H1 (cell line): ENCODE measurements at regions not wholly inside any gene's neighbourhood (a gene's known extent, or its start where the extent isn't known, plus 50 kb on each side); places are given as distances from the start of the nearest gene placed in this dataset.

Experiments used
- CHD1 ChIP-seq: IDR thresholded peaks from 2 replicates; pipeline ENCODE4 v1.6.1; 2012; ENCODE audit warnings: low read depth, low read length, improper control_type of control experiment
- EGR1 ChIP-seq: IDR thresholded peaks from 2 replicates; pipeline ENCODE4 v1.6.1; 2011; ENCODE audit warnings: low read depth, low read length, borderline replicate concordance
- HDAC6 ChIP-seq: IDR thresholded peaks from one replicate; pipeline ENCODE4 v1.7.1; 2012; ENCODE audit warnings: low read depth, mild to moderate bottlenecking, inconsistent platforms, low read length, moderate library complexity
- NANOG ChIP-seq: IDR thresholded peaks from 2 replicates; pipeline ENCODE4 v1.6.1; 2011; ENCODE audit warnings: low read length, low read depth, mild to moderate bottlenecking, inconsistent platforms; ENCODE audit not compliant: insufficient read depth, poor library complexity, severe bottlenecking
- SRF ChIP-seq: IDR thresholded peaks from 2 replicates; pipeline ENCODE4 v1.6.1; 2011; ENCODE audit warnings: mild to moderate bottlenecking, low read depth, low read length, moderate library complexity
- TF ChIP-seq, protein P1 (sequence below): fragments of 300-600 bp; sonication (generic); IDR thresholded peaks from 2 replicates; pipeline ENCODE4 v1.7.1; 2012; ENCODE audit warnings: low read length, moderate library complexity, mild to moderate bottlenecking, inconsistent platforms; ENCODE audit not compliant: insufficient replicate concordance

DNA sequence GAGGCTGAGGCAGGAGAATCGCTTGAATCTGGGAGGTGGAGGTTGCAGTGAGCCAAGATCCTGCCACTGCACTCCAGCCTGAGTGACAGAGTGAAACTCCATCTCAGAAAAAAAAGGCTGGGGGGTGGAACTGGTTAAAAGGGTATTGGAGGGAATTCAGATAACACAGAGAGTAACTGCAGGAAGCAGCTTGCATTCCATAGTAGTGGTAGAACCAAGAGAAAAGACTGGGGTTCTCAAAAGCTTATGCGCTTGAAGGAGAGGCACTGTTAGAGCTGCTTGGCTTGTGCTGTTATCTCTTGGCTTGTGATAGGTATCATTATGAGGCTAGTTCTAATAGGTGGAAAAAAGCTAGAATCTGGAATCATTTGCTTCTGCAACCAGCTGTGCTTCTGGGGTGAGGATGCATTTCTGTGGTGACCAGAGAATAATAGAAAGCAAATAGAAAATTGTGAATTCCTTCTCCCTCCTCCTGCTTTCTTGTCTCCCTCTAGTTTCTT is 91.2 kb upstream of the ELOVL6 start (continued):
- TF ChIP-seq, protein P1, sequence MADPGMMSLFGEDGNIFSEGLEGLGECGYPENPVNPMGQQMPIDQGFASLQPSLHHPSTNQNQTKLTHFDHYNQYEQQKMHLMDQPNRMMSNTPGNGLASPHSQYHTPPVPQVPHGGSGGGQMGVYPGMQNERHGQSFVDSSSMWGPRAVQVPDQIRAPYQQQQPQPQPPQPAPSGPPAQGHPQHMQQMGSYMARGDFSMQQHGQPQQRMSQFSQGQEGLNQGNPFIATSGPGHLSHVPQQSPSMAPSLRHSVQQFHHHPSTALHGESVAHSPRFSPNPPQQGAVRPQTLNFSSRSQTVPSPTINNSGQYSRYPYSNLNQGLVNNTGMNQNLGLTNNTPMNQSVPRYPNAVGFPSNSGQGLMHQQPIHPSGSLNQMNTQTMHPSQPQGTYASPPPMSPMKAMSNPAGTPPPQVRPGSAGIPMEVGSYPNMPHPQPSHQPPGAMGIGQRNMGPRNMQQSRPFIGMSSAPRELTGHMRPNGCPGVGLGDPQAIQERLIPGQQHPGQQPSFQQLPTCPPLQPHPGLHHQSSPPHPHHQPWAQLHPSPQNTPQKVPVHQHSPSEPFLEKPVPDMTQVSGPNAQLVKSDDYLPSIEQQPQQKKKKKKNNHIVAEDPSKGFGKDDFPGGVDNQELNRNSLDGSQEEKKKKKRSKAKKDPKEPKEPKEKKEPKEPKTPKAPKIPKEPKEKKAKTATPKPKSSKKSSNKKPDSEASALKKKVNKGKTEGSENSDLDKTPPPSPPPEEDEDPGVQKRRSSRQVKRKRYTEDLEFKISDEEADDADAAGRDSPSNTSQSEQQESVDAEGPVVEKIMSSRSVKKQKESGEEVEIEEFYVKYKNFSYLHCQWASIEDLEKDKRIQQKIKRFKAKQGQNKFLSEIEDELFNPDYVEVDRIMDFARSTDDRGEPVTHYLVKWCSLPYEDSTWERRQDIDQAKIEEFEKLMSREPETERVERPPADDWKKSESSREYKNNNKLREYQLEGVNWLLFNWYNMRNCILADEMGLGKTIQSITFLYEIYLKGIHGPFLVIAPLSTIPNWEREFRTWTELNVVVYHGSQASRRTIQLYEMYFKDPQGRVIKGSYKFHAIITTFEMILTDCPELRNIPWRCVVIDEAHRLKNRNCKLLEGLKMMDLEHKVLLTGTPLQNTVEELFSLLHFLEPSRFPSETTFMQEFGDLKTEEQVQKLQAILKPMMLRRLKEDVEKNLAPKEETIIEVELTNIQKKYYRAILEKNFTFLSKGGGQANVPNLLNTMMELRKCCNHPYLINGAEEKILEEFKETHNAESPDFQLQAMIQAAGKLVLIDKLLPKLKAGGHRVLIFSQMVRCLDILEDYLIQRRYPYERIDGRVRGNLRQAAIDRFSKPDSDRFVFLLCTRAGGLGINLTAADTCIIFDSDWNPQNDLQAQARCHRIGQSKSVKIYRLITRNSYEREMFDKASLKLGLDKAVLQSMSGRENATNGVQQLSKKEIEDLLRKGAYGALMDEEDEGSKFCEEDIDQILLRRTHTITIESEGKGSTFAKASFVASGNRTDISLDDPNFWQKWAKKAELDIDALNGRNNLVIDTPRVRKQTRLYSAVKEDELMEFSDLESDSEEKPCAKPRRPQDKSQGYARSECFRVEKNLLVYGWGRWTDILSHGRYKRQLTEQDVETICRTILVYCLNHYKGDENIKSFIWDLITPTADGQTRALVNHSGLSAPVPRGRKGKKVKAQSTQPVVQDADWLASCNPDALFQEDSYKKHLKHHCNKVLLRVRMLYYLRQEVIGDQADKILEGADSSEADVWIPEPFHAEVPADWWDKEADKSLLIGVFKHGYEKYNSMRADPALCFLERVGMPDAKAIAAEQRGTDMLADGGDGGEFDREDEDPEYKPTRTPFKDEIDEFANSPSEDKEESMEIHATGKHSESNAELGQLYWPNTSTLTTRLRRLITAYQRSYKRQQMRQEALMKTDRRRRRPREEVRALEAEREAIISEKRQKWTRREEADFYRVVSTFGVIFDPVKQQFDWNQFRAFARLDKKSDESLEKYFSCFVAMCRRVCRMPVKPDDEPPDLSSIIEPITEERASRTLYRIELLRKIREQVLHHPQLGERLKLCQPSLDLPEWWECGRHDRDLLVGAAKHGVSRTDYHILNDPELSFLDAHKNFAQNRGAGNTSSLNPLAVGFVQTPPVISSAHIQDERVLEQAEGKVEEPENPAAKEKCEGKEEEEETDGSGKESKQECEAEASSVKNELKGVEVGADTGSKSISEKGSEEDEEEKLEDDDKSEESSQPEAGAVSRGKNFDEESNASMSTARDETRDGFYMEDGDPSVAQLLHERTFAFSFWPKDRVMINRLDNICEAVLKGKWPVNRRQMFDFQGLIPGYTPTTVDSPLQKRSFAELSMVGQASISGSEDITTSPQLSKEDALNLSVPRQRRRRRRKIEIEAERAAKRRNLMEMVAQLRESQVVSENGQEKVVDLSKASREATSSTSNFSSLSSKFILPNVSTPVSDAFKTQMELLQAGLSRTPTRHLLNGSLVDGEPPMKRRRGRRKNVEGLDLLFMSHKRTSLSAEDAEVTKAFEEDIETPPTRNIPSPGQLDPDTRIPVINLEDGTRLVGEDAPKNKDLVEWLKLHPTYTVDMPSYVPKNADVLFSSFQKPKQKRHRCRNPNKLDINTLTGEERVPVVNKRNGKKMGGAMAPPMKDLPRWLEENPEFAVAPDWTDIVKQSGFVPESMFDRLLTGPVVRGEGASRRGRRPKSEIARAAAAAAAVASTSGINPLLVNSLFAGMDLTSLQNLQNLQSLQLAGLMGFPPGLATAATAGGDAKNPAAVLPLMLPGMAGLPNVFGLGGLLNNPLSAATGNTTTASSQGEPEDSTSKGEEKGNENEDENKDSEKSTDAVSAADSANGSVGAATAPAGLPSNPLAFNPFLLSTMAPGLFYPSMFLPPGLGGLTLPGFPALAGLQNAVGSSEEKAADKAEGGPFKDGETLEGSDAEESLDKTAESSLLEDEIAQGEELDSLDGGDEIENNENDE = no peak
- TF ChIP-seq EGR1 (no peak), HDAC6 (no peak), NANOG (no peak), CHD1 (no peak), SRF (no peak)
